RWPE2 (cell line): ENCODE measurements at regions not wholly inside any gene's neighbourhood (a gene's known extent, or its start where the extent isn't known, plus 50 kb on each side); places are given as distances from the start of the nearest gene placed in this dataset.

Experiments
- ATAC-seq: fragments of 200-7000 bp; cut with Tn5 transposase; 3 replicates; pipeline ENCODE4 v1.9.1; 2021; ENCODE audit warnings: low read depth
- DNase-seq: peaks from one replicate; pipeline ENCODE4 v3.0.0-alpha.2; 2020; ENCODE audit warnings: low spot score
- H3K27ac ChIP-seq: fragments of 450-650 bp; 2 replicates; pipeline ENCODE4 v1.5.1; 2017; ENCODE audit warnings: mild to moderate bottlenecking; ENCODE audit not compliant: poor library complexity, severe bottlenecking
- H3K27me3 ChIP-seq: fragments of 250-450 bp; sonication (Bioruptor Pico); 2 replicates; pipeline ENCODE4 v1.5.1; 2021; ENCODE audit warnings: mild to moderate bottlenecking, moderate library complexity; ENCODE audit not compliant: insufficient read depth, poor library complexity, severe bottlenecking
- H3K36me3 ChIP-seq: fragments of 250-450 bp; sonication (Bioruptor Pico); 2 replicates; pipeline ENCODE4 v1.5.1; 2020; ENCODE audit warnings: low read depth, mild to moderate bottlenecking, moderate library complexity
- H3K4me1 ChIP-seq: fragments of 250-450 bp; sonication (Bioruptor Pico); 2 replicates; pipeline ENCODE4 v1.5.1; 2021; ENCODE audit warnings: mild to moderate bottlenecking, moderate library complexity; ENCODE audit not compliant: insufficient read depth, poor library complexity, severe bottlenecking
- H3K4me3 ChIP-seq: fragments of 250-450 bp; sonication (Bioruptor Pico); 2 replicates; pipeline ENCODE4 v1.5.1; 2021; ENCODE audit warnings: mild to moderate bottlenecking, moderate library complexity; ENCODE audit not compliant: severe bottlenecking
- H3K9me3 ChIP-seq: fragments of 250-450 bp; sonication (Bioruptor Pico); 2 replicates; pipeline ENCODE4 v1.5.1; 2021; ENCODE audit warnings: mild to moderate bottlenecking, moderate library complexity; ENCODE audit not compliant: severe bottlenecking
- TF ChIP-seq, protein P1 (sequence below): fragments of 450-650 bp; IDR thresholded peaks from one replicate; pipeline ENCODE4 v1.5.1; 2017; ENCODE audit warnings: mild to moderate bottlenecking, moderate library complexity; ENCODE audit not compliant: poor library complexity, severe bottlenecking

DNA sequence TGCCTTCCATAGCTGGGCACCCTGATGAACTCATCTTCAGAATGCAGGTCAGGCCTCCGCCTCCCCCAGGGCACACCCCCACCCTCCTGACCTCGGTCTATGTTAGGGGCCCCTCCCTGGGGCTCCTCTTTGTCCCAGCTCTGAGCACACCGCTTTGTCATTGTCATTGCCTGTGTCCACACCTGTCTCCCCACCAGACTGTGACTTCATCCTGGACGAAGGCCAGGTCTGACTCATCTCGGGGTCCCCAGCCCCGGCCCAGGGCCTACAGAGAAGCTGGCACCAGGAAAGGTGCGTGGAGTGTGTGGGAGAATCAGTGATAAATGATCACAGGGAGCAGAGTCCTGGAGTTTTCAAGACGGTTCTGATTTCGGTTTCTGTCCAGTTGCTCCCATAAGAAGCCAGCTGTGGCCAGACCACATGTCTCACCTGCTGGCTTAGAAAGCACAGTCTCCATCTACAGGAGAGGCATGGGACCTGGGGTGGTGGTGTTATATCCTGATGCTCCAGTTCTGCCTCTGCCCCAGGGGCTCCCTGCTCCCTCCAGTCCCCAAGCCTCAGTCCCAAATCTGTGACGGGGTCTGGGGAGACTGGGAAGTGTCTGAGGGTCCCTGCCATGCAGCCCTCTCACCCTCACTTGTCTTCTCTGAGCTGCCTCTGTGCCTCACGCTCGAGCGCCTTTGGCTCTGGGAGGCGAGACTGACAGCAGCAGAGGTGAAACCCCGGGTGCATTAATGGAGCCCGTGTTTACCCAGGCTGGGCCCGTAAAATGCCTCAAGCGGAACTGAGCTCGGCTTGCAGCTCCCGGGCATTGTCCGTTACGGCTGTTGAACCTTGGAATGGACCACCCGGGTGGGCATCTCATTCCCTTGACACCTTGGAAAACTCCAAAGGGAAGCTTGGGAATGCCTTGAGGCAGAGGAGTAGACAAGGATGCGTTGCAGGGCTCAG is 85.5 kb upstream of the WNT11 start:
- no peak for ATAC-seq
- DNase-seq, result no peak

DNA sequence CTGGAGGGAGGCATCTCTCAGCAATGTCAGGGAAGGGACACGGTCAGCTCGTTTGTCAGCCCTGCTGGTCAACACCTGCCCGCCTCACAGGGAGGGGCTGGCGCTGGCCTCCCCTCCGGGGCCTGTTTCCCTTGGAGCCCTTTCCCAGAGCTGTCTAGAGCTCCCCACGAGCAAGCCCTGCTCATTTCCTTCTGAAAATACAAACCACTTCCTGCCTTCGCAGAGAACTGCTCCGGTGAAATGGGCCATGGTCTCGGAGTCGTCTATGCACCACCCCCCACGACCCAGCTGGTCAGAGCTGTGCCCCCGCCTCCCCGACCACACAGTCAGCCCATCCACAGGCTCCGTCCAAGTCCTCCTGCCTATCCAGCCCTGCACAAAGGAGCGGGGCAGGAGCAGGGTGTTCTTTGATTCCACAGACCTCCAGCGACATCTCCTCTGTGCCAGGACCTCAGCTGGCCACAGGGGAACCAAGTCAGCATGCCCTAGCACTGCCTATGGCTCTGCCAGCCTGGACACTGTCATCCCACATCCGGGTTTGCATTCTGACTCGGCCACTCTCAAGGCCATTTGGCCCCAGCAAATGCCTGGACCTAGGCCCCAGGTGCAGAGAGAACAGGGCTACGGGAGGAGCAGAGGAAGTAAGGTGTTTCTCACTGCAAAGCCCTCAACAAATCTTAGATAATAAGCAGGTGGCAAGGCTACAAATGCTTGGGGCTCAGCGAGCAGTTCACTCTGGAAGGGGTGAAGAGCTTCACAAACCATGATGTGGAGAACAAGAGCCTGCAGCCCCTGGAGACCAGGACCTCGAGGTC is 82.1 kb upstream of the WNT11 start:
- no peaks in the 10 kb centered on the region for H3K9me3 ChIP-seq
- no peaks in the 10 kb centered on the region for H3K4me1 ChIP-seq
- no peaks in the 10 kb centered on the region for H3K27me3 ChIP-seq
- no peak overlapping the region for H3K4me3 ChIP-seq
- DNase-seq (no peak), ATAC-seq (no peak)
- H3K36me3 ChIP-seq, result no peaks in the 10 kb centered on the region
- no peak overlapping the region for H3K27ac ChIP-seq
- TF ChIP-seq, protein P1, sequence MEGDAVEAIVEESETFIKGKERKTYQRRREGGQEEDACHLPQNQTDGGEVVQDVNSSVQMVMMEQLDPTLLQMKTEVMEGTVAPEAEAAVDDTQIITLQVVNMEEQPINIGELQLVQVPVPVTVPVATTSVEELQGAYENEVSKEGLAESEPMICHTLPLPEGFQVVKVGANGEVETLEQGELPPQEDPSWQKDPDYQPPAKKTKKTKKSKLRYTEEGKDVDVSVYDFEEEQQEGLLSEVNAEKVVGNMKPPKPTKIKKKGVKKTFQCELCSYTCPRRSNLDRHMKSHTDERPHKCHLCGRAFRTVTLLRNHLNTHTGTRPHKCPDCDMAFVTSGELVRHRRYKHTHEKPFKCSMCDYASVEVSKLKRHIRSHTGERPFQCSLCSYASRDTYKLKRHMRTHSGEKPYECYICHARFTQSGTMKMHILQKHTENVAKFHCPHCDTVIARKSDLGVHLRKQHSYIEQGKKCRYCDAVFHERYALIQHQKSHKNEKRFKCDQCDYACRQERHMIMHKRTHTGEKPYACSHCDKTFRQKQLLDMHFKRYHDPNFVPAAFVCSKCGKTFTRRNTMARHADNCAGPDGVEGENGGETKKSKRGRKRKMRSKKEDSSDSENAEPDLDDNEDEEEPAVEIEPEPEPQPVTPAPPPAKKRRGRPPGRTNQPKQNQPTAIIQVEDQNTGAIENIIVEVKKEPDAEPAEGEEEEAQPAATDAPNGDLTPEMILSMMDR, result no peak

More for the DNA sequence above, 85.5 kb upstream of the WNT11 start:
- Histone ChIP-seq H3K36me3 (no peaks in the 10 kb centered on the region), H3K4me1 (no peaks in the 10 kb centered on the region), H3K9me3 (no peaks in the 10 kb centered on the region), H3K27me3 (no peaks in the 10 kb centered on the region), H3K27ac (no peak overlapping the region), H3K4me3 (no peak overlapping the region)
- TF ChIP-seq, protein P1, result no peak

DNA sequence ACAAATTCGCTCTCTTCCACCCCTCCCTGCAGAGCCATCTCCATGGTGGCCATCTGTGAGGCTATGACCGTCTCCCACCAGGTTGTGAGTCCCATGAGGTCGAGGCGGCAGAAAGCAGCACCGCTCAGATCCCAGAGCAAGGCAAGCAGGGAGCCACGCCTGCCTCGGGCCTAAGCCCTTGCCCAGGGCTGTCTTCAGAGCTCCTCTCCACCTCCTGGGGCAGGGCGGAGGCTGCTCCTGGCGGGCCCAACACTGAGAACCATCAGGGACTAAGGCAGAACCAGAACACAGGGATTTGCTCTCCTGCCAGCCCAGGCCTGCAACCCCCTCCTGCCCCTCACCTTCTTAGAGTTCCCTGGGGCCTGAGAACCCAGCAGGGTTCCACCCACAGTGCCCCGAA is 80.9 kb upstream of the WNT11 start:
- ATAC-seq, result no peak
- no peak overlapping the region for H3K27ac ChIP-seq
- H3K4me3 ChIP-seq, result no peak overlapping the region
- H3K9me3 ChIP-seq, result no peaks in the 10 kb centered on the region
- no peak for DNase-seq
- no peaks in the 10 kb centered on the region for H3K36me3 ChIP-seq
- H3K27me3 ChIP-seq, result no peaks in the 10 kb centered on the region
- TF ChIP-seq, protein P1, result no peak
- H3K4me1 ChIP-seq, result no peaks in the 10 kb centered on the region

DNA sequence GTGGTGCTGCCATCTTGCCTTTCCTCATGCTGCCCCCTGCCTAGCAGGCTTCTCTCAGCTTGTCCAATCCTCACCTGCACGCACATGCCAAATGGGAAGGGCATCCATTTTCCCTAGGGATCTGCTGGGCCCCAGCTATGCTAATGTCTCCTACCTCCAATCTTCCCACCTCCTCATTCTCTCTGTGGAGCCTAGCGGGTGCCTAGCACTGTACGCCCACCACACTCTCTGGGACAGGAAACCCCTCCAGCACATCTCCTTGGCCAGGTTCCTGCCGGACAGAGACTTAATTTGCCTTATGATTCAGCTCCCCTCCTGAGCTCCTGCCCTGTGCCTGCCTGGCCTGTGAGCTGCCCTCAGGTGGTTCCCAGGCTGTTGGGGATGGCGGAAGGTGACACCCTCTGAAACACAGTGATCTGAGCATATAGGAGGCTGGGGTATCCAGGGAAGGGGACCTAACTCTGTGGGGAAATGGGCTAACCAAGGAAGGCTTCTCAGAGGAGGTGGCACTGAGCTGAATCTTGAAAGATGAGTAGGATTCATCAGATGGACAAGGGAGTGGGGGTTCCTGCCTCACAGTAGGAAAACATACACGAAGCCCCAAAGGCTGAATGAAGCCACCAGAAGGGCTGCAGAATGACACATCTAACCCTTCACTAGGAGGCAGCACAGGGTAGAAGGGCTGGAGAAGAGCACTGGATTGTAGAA is 79.2 kb upstream of the WNT11 start:
- TF ChIP-seq, protein P1, result no peak
- Histone ChIP-seq H3K4me3 (no peak overlapping the region), H3K27ac (no peak overlapping the region), H3K4me1 (no peaks in the 10 kb centered on the region), H3K36me3 (no peaks in the 10 kb centered on the region), H3K27me3 (no peaks in the 10 kb centered on the region), H3K9me3 (no peaks in the 10 kb centered on the region)
- no peak for DNase-seq
- ATAC-seq, result no peak
